ENCODE measurements at regions not wholly inside any gene's neighbourhood (a gene's known extent, or its start where the extent isn't known, plus 50 kb on each side); places are given as distances from the start of the nearest gene placed in this dataset.

DNA sequence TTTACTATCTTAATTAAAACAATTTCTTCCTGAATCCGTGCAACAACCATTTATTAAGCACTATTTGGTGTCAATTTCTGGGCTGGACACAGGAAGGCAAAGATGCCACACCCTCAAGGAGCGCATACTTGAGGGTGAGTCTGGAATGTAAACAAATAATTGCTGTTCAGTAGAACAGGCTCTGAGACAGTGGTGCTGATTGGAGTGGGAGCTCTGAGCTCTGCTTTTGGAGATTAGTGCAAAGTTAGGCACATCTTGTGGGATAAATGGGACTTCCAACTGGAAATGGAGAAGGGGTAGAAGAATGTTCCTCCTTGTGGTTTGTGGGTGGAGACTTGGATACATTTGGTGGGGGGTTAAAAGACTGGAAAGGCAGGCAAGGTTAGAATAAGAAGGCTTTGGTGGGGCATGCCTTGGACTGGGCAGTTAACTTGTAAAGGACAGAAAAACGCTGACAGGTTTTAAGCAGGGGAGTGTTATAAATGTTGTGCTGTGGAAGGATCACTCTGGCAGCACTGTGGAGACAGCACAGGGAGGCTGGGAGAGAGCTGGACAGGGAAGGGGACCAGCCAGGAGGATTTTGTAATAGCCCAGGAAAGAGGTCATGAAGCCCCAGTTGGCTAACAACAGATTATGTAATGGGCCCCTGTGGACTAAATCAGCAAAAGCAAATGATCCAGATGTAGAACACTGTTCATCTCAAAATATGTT, 80.7 kb downstream of the ZNF365 start:
- TF ChIP-seq POLR2A (IDR thresholded peaks at IDR 0.05) (no peak), EP300 (IDR thresholded peaks at IDR 0.05) (peak in 1 of 2 donors; percentile 76)
- TF ChIP-seq, protein P1, sequence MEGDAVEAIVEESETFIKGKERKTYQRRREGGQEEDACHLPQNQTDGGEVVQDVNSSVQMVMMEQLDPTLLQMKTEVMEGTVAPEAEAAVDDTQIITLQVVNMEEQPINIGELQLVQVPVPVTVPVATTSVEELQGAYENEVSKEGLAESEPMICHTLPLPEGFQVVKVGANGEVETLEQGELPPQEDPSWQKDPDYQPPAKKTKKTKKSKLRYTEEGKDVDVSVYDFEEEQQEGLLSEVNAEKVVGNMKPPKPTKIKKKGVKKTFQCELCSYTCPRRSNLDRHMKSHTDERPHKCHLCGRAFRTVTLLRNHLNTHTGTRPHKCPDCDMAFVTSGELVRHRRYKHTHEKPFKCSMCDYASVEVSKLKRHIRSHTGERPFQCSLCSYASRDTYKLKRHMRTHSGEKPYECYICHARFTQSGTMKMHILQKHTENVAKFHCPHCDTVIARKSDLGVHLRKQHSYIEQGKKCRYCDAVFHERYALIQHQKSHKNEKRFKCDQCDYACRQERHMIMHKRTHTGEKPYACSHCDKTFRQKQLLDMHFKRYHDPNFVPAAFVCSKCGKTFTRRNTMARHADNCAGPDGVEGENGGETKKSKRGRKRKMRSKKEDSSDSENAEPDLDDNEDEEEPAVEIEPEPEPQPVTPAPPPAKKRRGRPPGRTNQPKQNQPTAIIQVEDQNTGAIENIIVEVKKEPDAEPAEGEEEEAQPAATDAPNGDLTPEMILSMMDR (IDR thresholded peaks at IDR 0.05): no peak

All from tibial nerve (tissue), 4 donors.